H1 (cell line): ENCODE measurements at regions not wholly inside any gene's neighbourhood (a gene's known extent, or its start where the extent isn't known, plus 50 kb on each side); places are given as distances from the start of the nearest gene placed in this dataset.

Experiments
- CBX8 ChIP-seq: fragments of 300-800, 300-1000 bp; sonication (generic); IDR thresholded peaks from 2 replicates; pipeline ENCODE4 v1.7.1; 2016; ENCODE audit warnings: low read depth, low read length, borderline replicate concordance
- CTCF ChIP-seq, 3 experiments: IDR thresholded peaks; 1 replicate in 2 of 3; 2 replicates in 1 of 3; pipeline versions ENCODE4 v1.5.1 to v1.6.1; 2011; ENCODE audit warnings: low read length in 3 of 3, mild to moderate bottlenecking in 3 of 3, inconsistent platforms in 2 of 3, low read depth in 1 of 3, moderate library complexity in 1 of 3; ENCODE audit not compliant: insufficient read depth in 1 of 3; ENCODE audit errors: control extremely low read depth in 1 of 3
- EZH2 ChIP-seq: fragments of 200-600 bp; sonication (generic); IDR thresholded peaks from 2 replicates; pipeline ENCODE4 v1.7.1; 2012; ENCODE audit warnings: low read depth, mild to moderate bottlenecking, moderate library complexity, low read length, inconsistent platforms; ENCODE audit not compliant: severe bottlenecking
- KDM5A ChIP-seq: fragments of 200-600 bp; IDR thresholded peaks from 2 replicates; pipeline ENCODE4 v1.7.1; 2012; ENCODE audit warnings: mild to moderate bottlenecking, low read length, inconsistent platforms, mixed read lengths
- POLR2A ChIP-seq, 2 experiments: IDR thresholded peaks; 1 replicate in 1 of 2; 2 replicates in 1 of 2; pipeline ENCODE4 v1.6.1; 2011; ENCODE audit warnings: low read depth in 2 of 2, low read length in 2 of 2, mild to moderate bottlenecking in 2 of 2; ENCODE audit errors: control extremely low read depth in 1 of 2
- RNF2 ChIP-seq: fragments of 200-900, 300-1000 bp; sonication (generic); IDR thresholded peaks from 2 replicates; pipeline ENCODE4 v1.7.1; 2016; ENCODE audit warnings: borderline replicate concordance, low read depth, mild to moderate bottlenecking, antibody characterized with exemption, low read length; ENCODE audit not compliant: poor library complexity, severe bottlenecking; ENCODE audit errors: missing control alignments
- SAP30 ChIP-seq: fragments of 300-600 bp; sonication (generic); IDR thresholded peaks from 2 replicates; pipeline ENCODE4 v1.7.1; 2012; ENCODE audit warnings: low read length, moderate library complexity, mild to moderate bottlenecking, inconsistent platforms; ENCODE audit not compliant: insufficient read depth, insufficient replicate concordance
- SP4 ChIP-seq: IDR thresholded peaks from 2 replicates; pipeline ENCODE4 v1.6.1; 2012; ENCODE audit warnings: low read length, inconsistent platforms
- TF ChIP-seq, protein P1 (sequence below): IDR thresholded peaks from 2 replicates; pipeline ENCODE4 v1.6.1; 2011; ENCODE audit warnings: low read length, improper control_type of control experiment

GRCh38 chr13:66222127-66222526 lies 1008.0 kb downstream of the PCDH9 start:
- TF ChIP-seq KDM5A (no peak), CBX8 (no peak), POLR2A (IDR thresholded peaks at IDR 0.05; ENCODE audit: control extremely low read depth in 1 of 2, low read depth in 2 of 2, low read length in 2 of 2) (no peak), SP4 (no peak), CTCF (IDR thresholded peaks at IDR 0.05; ENCODE audit: control extremely low read depth in 1 of 3, insufficient read depth in 1 of 3, low read depth in 1 of 3, low read length in 3 of 3) (no peak), EZH2 (no peak), SAP30 (no peak), RNF2 (no peak)
- TF ChIP-seq, protein P1, sequence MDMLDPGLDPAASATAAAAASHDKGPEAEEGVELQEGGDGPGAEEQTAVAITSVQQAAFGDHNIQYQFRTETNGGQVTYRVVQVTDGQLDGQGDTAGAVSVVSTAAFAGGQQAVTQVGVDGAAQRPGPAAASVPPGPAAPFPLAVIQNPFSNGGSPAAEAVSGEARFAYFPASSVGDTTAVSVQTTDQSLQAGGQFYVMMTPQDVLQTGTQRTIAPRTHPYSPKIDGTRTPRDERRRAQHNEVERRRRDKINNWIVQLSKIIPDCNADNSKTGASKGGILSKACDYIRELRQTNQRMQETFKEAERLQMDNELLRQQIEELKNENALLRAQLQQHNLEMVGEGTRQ, result no peak
